HCT116 (cell line): ENCODE measurements at regions not wholly inside any gene's neighbourhood (a gene's known extent, or its start where the extent isn't known, plus 50 kb on each side); places are given as distances from the start of the nearest gene placed in this dataset.

Experiments used
- ATAC-seq: fragments of 200-7000 bp; cut with Tn5 transposase; 2 replicates; pipeline ENCODE4 v1.9.1; 2020; ENCODE audit warnings: mild to moderate bottlenecking, moderate library complexity
- BruUV-seq: library from RNA; stranded (reverse); fragments of 400-500 nt; replicated peaks from 2 replicates; lab custom pipeline; 2021; lab: Mats Ljungman, UMichigan
- CTCF ChIA-PET: fragments of 300-600 bp; sonication (Branson Sonifier 250); formaldehyde crosslinking; loops from one replicate; lab custom pipeline; 2021; ENCODE audit warnings: antibody characterized with exemption; lab: Charles Lee
- POLR2A ChIA-PET: fragments of 300-600, 350-600 bp; sonication (Branson Sonifier 250); formaldehyde crosslinking; loops from one replicate; lab custom pipeline; 2021; ENCODE audit warnings: antibody characterized with exemption; lab: Charles Lee
- RAD21 ChIA-PET, 2 experiments: fragments of 300-600 bp; sonication (Branson Sonifier 250); formaldehyde crosslinking; loops; one replicate each; lab custom pipeline; 2023; ENCODE audit warnings: low total read pairs in 2 of 2; ENCODE audit not compliant: uncharacterized antibody in 2 of 2, unreplicated experiment in 2 of 2, low non-redundant PET in 1 of 2; lab: Charles Lee
- DNase-seq: peaks from one replicate; pipeline ENCODE4 v3.0.0-alpha.2; 2010; ENCODE audit warnings: low read depth, low spot score
- H2AFZ ChIP-seq: fragments of 200-600 bp; shearing (Covaris generic), sonication (generic); 2 replicates; pipeline ENCODE4 v1.6.1; 2017; ENCODE audit warnings: low read depth, mixed run types, mixed read lengths, antibody characterized with exemption, low read length; ENCODE audit not compliant: poor library complexity, severe bottlenecking
- H3K27ac ChIP-seq: 2 replicates; pipeline ENCODE4 v1.5.1; 2012; ENCODE audit warnings: low read depth, low read length
- H3K27me3 ChIP-seq: fragments of 200-600 bp; sonication (generic); 2 replicates; pipeline ENCODE4 v1.6.1; 2016; ENCODE audit warnings: mixed run types, low read length, mixed read lengths; ENCODE audit not compliant: insufficient read depth
- H3K36me3 ChIP-seq, 2 experiments: fragments of 200-500 bp in 1 of 2; fragments of 200-600 bp in 1 of 2; sonication (Bioruptor generic) in 1 of 2; sonication (generic) in 1 of 2; 2 replicates each; pipeline versions ENCODE4 v1.5.1 to v1.6.1; 2014 to 2016; ENCODE audit warnings: low read length in 2 of 2, inconsistent platforms in 1 of 2, mixed read lengths in 1 of 2, mixed run types in 1 of 2; ENCODE audit not compliant: insufficient read depth in 2 of 2, control insufficient read depth in 1 of 2
- H3K4me1 ChIP-seq, 2 experiments: fragments of 200-600 bp in 1 of 2; sonication (generic) in 1 of 2; 2 replicates each; pipeline versions ENCODE4 v1.5.1 to v1.6.1; 2012 to 2017; ENCODE audit warnings: low read length in 2 of 2, inconsistent platforms in 1 of 2, mild to moderate bottlenecking in 1 of 2, mixed read lengths in 1 of 2, mixed run types in 1 of 2, moderate library complexity in 1 of 2; ENCODE audit not compliant: insufficient read depth in 2 of 2, control insufficient read depth in 1 of 2
- H3K4me2 ChIP-seq: fragments of 200-600 bp; sonication (generic); 2 replicates; pipeline ENCODE4 v1.6.1; 2017; ENCODE audit warnings: mixed run types, low read length, mixed read lengths
- H3K4me3 ChIP-seq, 2 experiments: fragments of 200-600 bp in 1 of 2; sonication (generic) in 1 of 2; replicated peaks in 1 of 2; 2 replicates each; pipeline ENCODE4 v1.5.1; 2011 to 2016; ENCODE audit warnings: low read length in 2 of 2, control low read depth in 1 of 2, low read depth in 1 of 2, mild to moderate bottlenecking in 1 of 2, mixed read lengths in 1 of 2, mixed run types in 1 of 2
- H3K79me2 ChIP-seq: fragments of 200-600 bp; sonication (generic); 2 replicates; pipeline ENCODE4 v1.6.1; 2017; ENCODE audit warnings: mild to moderate bottlenecking, mixed run types, low read length, moderate library complexity, mixed read lengths; ENCODE audit not compliant: insufficient read depth
- H3K9ac ChIP-seq: fragments of 200-600 bp; sonication (generic); 2 replicates; pipeline ENCODE4 v1.6.1; 2016; ENCODE audit warnings: low read length, mixed read lengths
- H3K9me2 ChIP-seq: fragments of 200-600 bp; sonication (generic), shearing (Covaris generic); 2 replicates; pipeline ENCODE4 v1.6.1; 2017; ENCODE audit warnings: mixed run types, mild to moderate bottlenecking, moderate library complexity; ENCODE audit not compliant: insufficient read depth
- H3K9me3 ChIP-seq, 2 experiments: fragments of 200-500 bp in 1 of 2; fragments of 200-600 bp in 1 of 2; sonication (Bioruptor generic) in 1 of 2; sonication (generic) in 1 of 2; 2 replicates each; pipeline ENCODE4 v1.6.1; 2014 to 2017; ENCODE audit warnings: low read length in 2 of 2, mixed read lengths in 2 of 2, inconsistent platforms in 1 of 2, low read depth in 1 of 2, mild to moderate bottlenecking in 1 of 2, mixed run types in 1 of 2, moderate library complexity in 1 of 2; ENCODE audit not compliant: control insufficient read depth in 1 of 2, insufficient read depth in 1 of 2
- H4K20me1 ChIP-seq: fragments of 200-600 bp; sonication (generic), shearing (Covaris generic); 2 replicates; pipeline ENCODE4 v1.6.1; 2017; ENCODE audit warnings: mixed run types, mild to moderate bottlenecking, moderate library complexity; ENCODE audit not compliant: insufficient read depth
- EZH2 ChIP-seq: fragments of 200-600 bp; sonication (generic); IDR thresholded peaks from 2 replicates; pipeline ENCODE4 v1.6.1; 2017; ENCODE audit warnings: antibody characterized with exemption, mixed run types
- EZH2phosphoT487 ChIP-seq: fragments of 200-600 bp; IDR thresholded peaks from 2 replicates; pipeline ENCODE4 v1.6.1; 2018; ENCODE audit warnings: antibody characterized with exemption, borderline replicate concordance
- FOSL1 ChIP-seq: IDR thresholded peaks from 2 replicates; pipeline ENCODE4 v1.6.1; 2012; ENCODE audit warnings: low read depth
- JUND ChIP-seq: IDR thresholded peaks from 2 replicates; pipeline ENCODE4 v1.6.1; 2012
- POLR2A ChIP-seq: IDR thresholded peaks from 2 replicates; pipeline ENCODE4 v1.7.0; 2011; ENCODE audit warnings: borderline replicate concordance; ENCODE audit not compliant: insufficient read depth, insufficient read length; ENCODE audit errors: extremely low read depth
- SIN3A ChIP-seq: IDR thresholded peaks from 2 replicates; pipeline ENCODE4 v1.6.1; 2012; ENCODE audit warnings: low read depth
- TCF7L2 ChIP-seq: IDR thresholded peaks from 2 replicates; pipeline ENCODE4 v1.7.0; 2011; ENCODE audit warnings: borderline replicate concordance, inconsistent platforms; ENCODE audit not compliant: insufficient read depth, insufficient read length; ENCODE audit errors: extremely low read depth
- YY1 ChIP-seq: IDR thresholded peaks from 2 replicates; pipeline ENCODE4 v1.6.1; 2011; ENCODE audit warnings: low read length, low read depth, moderate library complexity, mild to moderate bottlenecking; ENCODE audit not compliant: insufficient replicate concordance; ENCODE audit errors: extremely low read depth
- intact Hi-C: fragments of 100-400 bp; cut with micrococcal nuclease; formaldehyde crosslinking; loops from 2 replicates; pipeline ENCODE4 v1.10.0; 2022
- TF ChIP-seq, protein P1 (sequence below): IDR thresholded peaks from 2 replicates; pipeline ENCODE4 v1.6.1; 2012
- TF ChIP-seq, protein P2 (sequence below): IDR thresholded peaks from 2 replicates; pipeline ENCODE4 v1.6.1; 2011; ENCODE audit warnings: mild to moderate bottlenecking, low read length, moderate library complexity; ENCODE audit not compliant: insufficient replicate concordance; ENCODE audit errors: extremely low read depth
- TF ChIP-seq, protein P3 (sequence below): IDR thresholded peaks from 2 replicates; pipeline ENCODE4 v1.6.1; 2012

DNA sequence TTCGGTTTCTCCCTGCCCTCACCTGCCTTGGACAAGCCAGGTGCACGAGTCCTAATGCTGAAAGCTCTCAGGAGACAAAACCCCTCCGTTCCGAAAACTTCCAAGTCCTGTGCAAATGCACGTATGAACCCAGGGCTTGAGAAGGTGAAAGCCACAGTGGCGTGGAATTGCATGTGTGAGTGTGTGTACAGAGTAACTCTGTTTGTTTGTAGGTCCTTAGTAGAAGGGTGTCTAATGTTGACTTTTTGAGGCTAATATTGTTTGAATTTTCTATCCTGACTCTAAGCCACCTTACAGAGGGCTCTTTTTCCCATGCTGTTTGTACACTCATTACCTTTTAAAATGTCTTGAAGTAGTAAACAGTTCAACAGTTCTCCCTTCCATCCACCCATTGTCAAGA, 129.1 kb downstream of the FOXA2 start:
- no peaks in the 10 kb centered on the region for H3K36me3 ChIP-seq
- no peak overlapping the region for H3K4me2 ChIP-seq
- ChIA-PET RAD21 (no interaction called here), POLR2A (no interaction called here)
- intact Hi-C loops, result no loop called here
- no peak overlapping the region for H3K4me3 ChIP-seq
- no peak overlapping the region for H2AFZ ChIP-seq
- H3K27me3 ChIP-seq, result 0 out of 2 replicates have a peak, but pooled peaks cover 5% of the 10 kb centered on the region
- H3K9me3 ChIP-seq, result no peaks in the 10 kb centered on the region
- no peaks in the 10 kb centered on the region for H3K4me1 ChIP-seq
- no peaks in the 10 kb centered on the region for H3K79me2 ChIP-seq
- no peak for DNase-seq
- H3K9me2 ChIP-seq, result no peaks in the 10 kb centered on the region
- TF ChIP-seq JUND (no peak), SIN3A (no peak), FOSL1 (no peak), EZH2 (no peak), TCF7L2 (no peak), YY1 (no peak), POLR2A (no peak), EZH2phosphoT487 (no peak)
- TF ChIP-seq, protein P1, sequence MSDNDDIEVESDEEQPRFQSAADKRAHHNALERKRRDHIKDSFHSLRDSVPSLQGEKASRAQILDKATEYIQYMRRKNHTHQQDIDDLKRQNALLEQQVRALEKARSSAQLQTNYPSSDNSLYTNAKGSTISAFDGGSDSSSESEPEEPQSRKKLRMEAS, result no peak
- TF ChIP-seq, protein P2, sequence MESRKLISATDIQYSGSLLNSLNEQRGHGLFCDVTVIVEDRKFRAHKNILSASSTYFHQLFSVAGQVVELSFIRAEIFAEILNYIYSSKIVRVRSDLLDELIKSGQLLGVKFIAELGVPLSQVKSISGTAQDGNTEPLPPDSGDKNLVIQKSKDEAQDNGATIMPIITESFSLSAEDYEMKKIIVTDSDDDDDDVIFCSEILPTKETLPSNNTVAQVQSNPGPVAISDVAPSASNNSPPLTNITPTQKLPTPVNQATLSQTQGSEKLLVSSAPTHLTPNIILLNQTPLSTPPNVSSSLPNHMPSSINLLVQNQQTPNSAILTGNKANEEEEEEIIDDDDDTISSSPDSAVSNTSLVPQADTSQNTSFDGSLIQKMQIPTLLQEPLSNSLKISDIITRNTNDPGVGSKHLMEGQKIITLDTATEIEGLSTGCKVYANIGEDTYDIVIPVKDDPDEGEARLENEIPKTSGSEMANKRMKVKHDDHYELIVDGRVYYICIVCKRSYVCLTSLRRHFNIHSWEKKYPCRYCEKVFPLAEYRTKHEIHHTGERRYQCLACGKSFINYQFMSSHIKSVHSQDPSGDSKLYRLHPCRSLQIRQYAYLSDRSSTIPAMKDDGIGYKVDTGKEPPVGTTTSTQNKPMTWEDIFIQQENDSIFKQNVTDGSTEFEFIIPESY, result no peak
- TF ChIP-seq, protein P3, sequence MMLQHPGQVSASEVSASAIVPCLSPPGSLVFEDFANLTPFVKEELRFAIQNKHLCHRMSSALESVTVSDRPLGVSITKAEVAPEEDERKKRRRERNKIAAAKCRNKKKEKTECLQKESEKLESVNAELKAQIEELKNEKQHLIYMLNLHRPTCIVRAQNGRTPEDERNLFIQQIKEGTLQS, result no peak
- TF ChIP-seq, all 23 proteins: peak for 0
- H4K20me1 ChIP-seq, result no peaks in the 10 kb centered on the region
- CTCF ChIA-PET, result no interaction called here
- H3K27ac ChIP-seq, result no peak overlapping the region
- no peak for ATAC-seq
- BruUV-seq, result no TSS peak
- H3K9ac ChIP-seq, result no peak overlapping the region
